Epithelial cell of proximal tubule (primary cell): ENCODE measurements at regions not wholly inside any gene's neighbourhood (a gene's known extent, or its start where the extent isn't known, plus 50 kb on each side); places are given as distances from the start of the nearest gene placed in this dataset.

ENCODE experiments used
- DNase-seq: peaks from one replicate; pipeline ENCODE4 v3.0.0-alpha.2; 2011; ENCODE audit warnings: low read depth
- H3K4me3 ChIP-seq: 2 replicates; pipeline ENCODE4 v1.5.1; 2011; ENCODE audit warnings: low read depth, mild to moderate bottlenecking, low read length
- TF ChIP-seq, protein P1 (sequence below): conservative IDR thresholded peaks from 2 replicates; pipeline ENCODE4 v1.5.1; 2012; ENCODE audit warnings: low read depth, mild to moderate bottlenecking, low read length

- TF ChIP-seq, protein P1, sequence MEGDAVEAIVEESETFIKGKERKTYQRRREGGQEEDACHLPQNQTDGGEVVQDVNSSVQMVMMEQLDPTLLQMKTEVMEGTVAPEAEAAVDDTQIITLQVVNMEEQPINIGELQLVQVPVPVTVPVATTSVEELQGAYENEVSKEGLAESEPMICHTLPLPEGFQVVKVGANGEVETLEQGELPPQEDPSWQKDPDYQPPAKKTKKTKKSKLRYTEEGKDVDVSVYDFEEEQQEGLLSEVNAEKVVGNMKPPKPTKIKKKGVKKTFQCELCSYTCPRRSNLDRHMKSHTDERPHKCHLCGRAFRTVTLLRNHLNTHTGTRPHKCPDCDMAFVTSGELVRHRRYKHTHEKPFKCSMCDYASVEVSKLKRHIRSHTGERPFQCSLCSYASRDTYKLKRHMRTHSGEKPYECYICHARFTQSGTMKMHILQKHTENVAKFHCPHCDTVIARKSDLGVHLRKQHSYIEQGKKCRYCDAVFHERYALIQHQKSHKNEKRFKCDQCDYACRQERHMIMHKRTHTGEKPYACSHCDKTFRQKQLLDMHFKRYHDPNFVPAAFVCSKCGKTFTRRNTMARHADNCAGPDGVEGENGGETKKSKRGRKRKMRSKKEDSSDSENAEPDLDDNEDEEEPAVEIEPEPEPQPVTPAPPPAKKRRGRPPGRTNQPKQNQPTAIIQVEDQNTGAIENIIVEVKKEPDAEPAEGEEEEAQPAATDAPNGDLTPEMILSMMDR: no peak
- DNase-seq: no peak
- no peak overlapping the region for H3K4me3 ChIP-seq
Measured at GRCh38 chr3:27880969-27881892, 159.1 kb upstream of the EOMES start.

GRCh38 chr3:27883266-27883665, 161.1 kb upstream of the EOMES start:
- TF ChIP-seq, protein P1: no peak
- no peak overlapping the region for H3K4me3 ChIP-seq
- DNase-seq: no peak

- no peak for DNase-seq
- TF ChIP-seq, protein P1: no peak
- H3K4me3 ChIP-seq: no peak overlapping the region
Measured at GRCh38 chr3:27885641-27886040, 163.5 kb upstream of the EOMES start.

GRCh38 chr3:27888562-27888961, 166.4 kb upstream of the EOMES start:
- no peak for DNase-seq
- TF ChIP-seq, protein P1: no peak
- no peak overlapping the region for H3K4me3 ChIP-seq

GRCh38 chr3:27889745-27890144, 167.6 kb upstream of the EOMES start:
- TF ChIP-seq, protein P1: no peak
- no peak for DNase-seq
- H3K4me3 ChIP-seq: no peak overlapping the region

DNA sequence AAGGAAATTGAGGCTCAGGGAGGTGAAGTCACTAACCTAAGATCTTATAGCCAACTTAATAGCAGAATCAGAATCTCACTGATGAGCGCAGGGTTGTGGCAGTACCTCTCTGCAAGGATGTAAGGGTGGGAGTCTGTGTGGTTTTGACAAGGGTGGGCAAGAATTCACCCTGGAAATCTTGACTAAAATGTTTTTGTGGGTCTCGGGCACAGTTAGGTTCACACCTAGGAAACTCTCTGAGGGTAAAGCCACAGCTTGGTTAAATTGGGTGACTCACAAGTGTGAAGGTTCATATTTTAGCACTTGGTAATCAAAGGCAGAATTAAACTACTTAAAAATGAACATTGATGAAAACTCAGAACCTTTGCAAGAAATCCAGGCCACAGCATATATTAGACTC, 178.2 kb upstream of the EOMES start:
- TF ChIP-seq, protein P1: no peak

GRCh38 chr3:27903446-27903845, 181.3 kb upstream of the EOMES start:
- no peak for DNase-seq
- TF ChIP-seq, protein P1: no peak
- no peak overlapping the region for H3K4me3 ChIP-seq

More for the DNA sequence above, 178.2 kb upstream of the EOMES start:
- DNase-seq: no peak
- no peak overlapping the region for H3K4me3 ChIP-seq
